ENCODE measurements at regions not wholly inside any gene's neighbourhood (a gene's known extent, or its start where the extent isn't known, plus 50 kb on each side); places are given as distances from the start of the nearest gene placed in this dataset.

- intact Hi-C loops (cut with DNase I): no loop called here
- no peak for TF ChIP-seq CTCF (IDR thresholded peaks at IDR 0.05; ENCODE audit: borderline replicate concordance, extremely low read depth, insufficient read depth)
- H3K36me3 ChIP-seq (ENCODE audit: control insufficient read depth in 2 of 3, insufficient read depth in 3 of 3, low read length in 3 of 3): no peaks in the 10 kb centered on the region
- no peak overlapping the region for H3K27ac ChIP-seq (ENCODE audit: low read depth in 2 of 2, low read length in 2 of 2)
- DNase-seq (no peak), FAIRE-seq (no peak)
- no peak overlapping the region for H3K4me3 ChIP-seq (ENCODE audit: low read length in 3 of 3)
- no peaks in the 10 kb centered on the region for H3K27me3 ChIP-seq (ENCODE audit: control insufficient read depth, insufficient read depth, low read length)
- no peak overlapping the region for H3K9ac ChIP-seq (ENCODE audit: low read length in 3 of 3)
- no peaks in the 10 kb centered on the region for H3K4me1 ChIP-seq (ENCODE audit: control insufficient read depth in 2 of 3, insufficient read depth in 2 of 3, low read depth in 1 of 3, low read length in 3 of 3)
- no peaks in the 10 kb centered on the region for H3K9me3 ChIP-seq (ENCODE audit: control insufficient read depth in 2 of 3, insufficient read depth in 1 of 3, low read length in 3 of 3)
Observed at GRCh38 chr6:2376429-2377355, 131.3 kb upstream of the GMDS start.

- Histone ChIP-seq H3K4me3 (ENCODE audit: low read length in 3 of 3) (no peak overlapping the region), H3K27me3 (ENCODE audit: control insufficient read depth, insufficient read depth, low read length) (no peaks in the 10 kb centered on the region), H3K9ac (ENCODE audit: low read length in 3 of 3) (no peak overlapping the region), H3K36me3 (ENCODE audit: control insufficient read depth in 2 of 3, insufficient read depth in 3 of 3, low read length in 3 of 3) (no peaks in the 10 kb centered on the region), H3K27ac (ENCODE audit: low read depth in 2 of 2, low read length in 2 of 2) (no peak overlapping the region), H3K9me3 (ENCODE audit: control insufficient read depth in 2 of 3, insufficient read depth in 1 of 3, low read length in 3 of 3) (no peaks in the 10 kb centered on the region), H3K4me1 (ENCODE audit: control insufficient read depth in 2 of 3, insufficient read depth in 2 of 3, low read depth in 1 of 3, low read length in 3 of 3) (no peaks in the 10 kb centered on the region)
- intact Hi-C loops (cut with DNase I): no loop called here
- no peak for TF ChIP-seq CTCF (IDR thresholded peaks at IDR 0.05; ENCODE audit: borderline replicate concordance, extremely low read depth, insufficient read depth)
- DNase-seq (no peak), FAIRE-seq (no peak)
Observed at GRCh38 chr6:2375443-2375842, 130.0 kb upstream of the GMDS start.

GRCh38 chr6:2369606-2370005 lies 124.2 kb upstream of the GMDS start:
- no peak for DNase-seq
- Histone ChIP-seq H3K4me3 (ENCODE audit: low read length in 3 of 3) (no peak overlapping the region), H3K9me3 (ENCODE audit: control insufficient read depth in 2 of 3, insufficient read depth in 1 of 3, low read length in 3 of 3) (no peaks in the 10 kb centered on the region), H3K9ac (ENCODE audit: low read length in 3 of 3) (no peak overlapping the region), H3K36me3 (ENCODE audit: control insufficient read depth in 2 of 3, insufficient read depth in 3 of 3, low read length in 3 of 3) (no peaks in the 10 kb centered on the region), H3K27ac (ENCODE audit: low read depth in 2 of 2, low read length in 2 of 2) (no peak overlapping the region), H3K27me3 (ENCODE audit: control insufficient read depth, insufficient read depth, low read length) (no peaks in the 10 kb centered on the region), H3K4me1 (ENCODE audit: control insufficient read depth in 2 of 3, insufficient read depth in 2 of 3, low read depth in 1 of 3, low read length in 3 of 3) (no peaks in the 10 kb centered on the region)
- no peak for FAIRE-seq
- no peak for TF ChIP-seq CTCF (IDR thresholded peaks at IDR 0.05; ENCODE audit: borderline replicate concordance, extremely low read depth, insufficient read depth)
- intact Hi-C loops (cut with DNase I): no loop called here

Measured in kidney (tissue), 13 donors.